ENCODE measurements at regions not wholly inside any gene's neighbourhood (a gene's known extent, or its start where the extent isn't known, plus 50 kb on each side); places are given as distances from the start of the nearest gene placed in this dataset.

DNA sequence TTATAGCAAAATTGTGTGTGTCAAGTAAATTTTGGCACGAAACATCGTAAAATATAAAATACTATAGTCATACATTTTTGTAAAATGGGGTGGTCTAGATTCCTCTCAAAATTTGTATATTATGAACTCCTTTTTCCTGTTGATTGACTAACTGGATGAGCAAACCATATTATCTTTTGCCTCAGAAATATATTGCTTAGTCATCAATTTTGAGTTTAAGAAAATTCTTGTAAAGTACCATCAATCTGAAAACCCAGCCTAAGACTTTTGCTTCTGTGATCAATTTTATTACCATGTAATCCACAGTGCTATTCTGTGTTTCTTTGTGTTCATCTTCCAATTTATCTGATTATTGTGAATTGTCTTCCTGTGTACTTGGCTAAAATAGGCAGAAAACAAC lies 98.0 kb upstream of the PCDH18 start (continued):
- TF ChIP-seq, protein P1, sequence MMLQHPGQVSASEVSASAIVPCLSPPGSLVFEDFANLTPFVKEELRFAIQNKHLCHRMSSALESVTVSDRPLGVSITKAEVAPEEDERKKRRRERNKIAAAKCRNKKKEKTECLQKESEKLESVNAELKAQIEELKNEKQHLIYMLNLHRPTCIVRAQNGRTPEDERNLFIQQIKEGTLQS (IDR thresholded peaks at IDR 0.05): no peak
- no peak for TF ChIP-seq YY1 (IDR thresholded peaks at IDR 0.05)
- TF ChIP-seq, protein P2, sequence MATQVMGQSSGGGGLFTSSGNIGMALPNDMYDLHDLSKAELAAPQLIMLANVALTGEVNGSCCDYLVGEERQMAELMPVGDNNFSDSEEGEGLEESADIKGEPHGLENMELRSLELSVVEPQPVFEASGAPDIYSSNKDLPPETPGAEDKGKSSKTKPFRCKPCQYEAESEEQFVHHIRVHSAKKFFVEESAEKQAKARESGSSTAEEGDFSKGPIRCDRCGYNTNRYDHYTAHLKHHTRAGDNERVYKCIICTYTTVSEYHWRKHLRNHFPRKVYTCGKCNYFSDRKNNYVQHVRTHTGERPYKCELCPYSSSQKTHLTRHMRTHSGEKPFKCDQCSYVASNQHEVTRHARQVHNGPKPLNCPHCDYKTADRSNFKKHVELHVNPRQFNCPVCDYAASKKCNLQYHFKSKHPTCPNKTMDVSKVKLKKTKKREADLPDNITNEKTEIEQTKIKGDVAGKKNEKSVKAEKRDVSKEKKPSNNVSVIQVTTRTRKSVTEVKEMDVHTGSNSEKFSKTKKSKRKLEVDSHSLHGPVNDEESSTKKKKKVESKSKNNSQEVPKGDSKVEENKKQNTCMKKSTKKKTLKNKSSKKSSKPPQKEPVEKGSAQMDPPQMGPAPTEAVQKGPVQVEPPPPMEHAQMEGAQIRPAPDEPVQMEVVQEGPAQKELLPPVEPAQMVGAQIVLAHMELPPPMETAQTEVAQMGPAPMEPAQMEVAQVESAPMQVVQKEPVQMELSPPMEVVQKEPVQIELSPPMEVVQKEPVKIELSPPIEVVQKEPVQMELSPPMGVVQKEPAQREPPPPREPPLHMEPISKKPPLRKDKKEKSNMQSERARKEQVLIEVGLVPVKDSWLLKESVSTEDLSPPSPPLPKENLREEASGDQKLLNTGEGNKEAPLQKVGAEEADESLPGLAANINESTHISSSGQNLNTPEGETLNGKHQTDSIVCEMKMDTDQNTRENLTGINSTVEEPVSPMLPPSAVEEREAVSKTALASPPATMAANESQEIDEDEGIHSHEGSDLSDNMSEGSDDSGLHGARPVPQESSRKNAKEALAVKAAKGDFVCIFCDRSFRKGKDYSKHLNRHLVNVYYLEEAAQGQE (IDR thresholded peaks at IDR 0.05): no peak
- TF ChIP-seq, protein P3, sequence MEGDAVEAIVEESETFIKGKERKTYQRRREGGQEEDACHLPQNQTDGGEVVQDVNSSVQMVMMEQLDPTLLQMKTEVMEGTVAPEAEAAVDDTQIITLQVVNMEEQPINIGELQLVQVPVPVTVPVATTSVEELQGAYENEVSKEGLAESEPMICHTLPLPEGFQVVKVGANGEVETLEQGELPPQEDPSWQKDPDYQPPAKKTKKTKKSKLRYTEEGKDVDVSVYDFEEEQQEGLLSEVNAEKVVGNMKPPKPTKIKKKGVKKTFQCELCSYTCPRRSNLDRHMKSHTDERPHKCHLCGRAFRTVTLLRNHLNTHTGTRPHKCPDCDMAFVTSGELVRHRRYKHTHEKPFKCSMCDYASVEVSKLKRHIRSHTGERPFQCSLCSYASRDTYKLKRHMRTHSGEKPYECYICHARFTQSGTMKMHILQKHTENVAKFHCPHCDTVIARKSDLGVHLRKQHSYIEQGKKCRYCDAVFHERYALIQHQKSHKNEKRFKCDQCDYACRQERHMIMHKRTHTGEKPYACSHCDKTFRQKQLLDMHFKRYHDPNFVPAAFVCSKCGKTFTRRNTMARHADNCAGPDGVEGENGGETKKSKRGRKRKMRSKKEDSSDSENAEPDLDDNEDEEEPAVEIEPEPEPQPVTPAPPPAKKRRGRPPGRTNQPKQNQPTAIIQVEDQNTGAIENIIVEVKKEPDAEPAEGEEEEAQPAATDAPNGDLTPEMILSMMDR (IDR thresholded peaks at IDR 0.05; ENCODE audit: low read depth, low read length, missing input control): no peak

DNA sequence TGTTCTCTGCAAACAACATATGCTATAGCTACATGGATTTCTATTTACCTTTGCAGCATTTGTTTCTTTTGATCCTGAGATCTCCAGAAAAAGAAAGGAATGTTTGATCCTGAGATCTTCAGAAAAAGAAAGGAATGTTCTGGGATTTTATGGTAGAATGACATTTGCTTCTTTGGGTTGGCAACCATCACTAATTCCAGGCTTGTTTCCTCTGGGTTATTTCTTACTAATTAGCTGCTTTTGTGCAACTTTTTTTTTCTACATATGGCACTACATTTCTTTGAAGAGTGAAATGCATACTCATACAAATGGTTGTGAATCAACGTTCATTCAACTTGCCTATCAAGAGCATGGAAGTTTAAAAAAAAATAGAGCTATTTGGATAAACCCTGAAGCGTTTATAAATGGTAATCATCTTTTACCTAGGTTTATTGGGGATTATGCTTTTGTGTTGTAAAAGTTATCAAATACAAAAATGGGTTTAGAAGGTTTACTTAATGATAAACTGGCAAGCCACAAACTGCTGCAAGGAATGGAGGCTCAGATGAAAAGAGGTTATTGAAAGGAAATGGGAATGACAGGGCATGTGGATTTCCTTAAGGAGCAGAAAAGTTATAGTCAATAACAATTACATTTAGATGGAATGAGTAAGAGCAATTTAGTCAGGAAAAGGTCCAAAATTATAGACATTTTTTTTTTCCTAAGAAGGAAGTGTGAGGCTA lies 95.6 kb upstream of the PCDH18 start:
- DNase-seq (ENCODE audit: low spot score): no peak
- no peaks in the 10 kb centered on the region for H3K36me3 ChIP-seq (ENCODE audit: control insufficient read depth in 4 of 4, insufficient read depth in 3 of 4, low read depth in 1 of 4, low read length in 3 of 4)
- H3K27me3 ChIP-seq (ENCODE audit: control insufficient read depth in 4 of 4, insufficient read depth in 4 of 4, low read length in 3 of 4): no peaks in the 10 kb centered on the region
- H3K27ac ChIP-seq (ENCODE audit: low read depth in 1 of 2, low read length in 2 of 2): no peak overlapping the region
- WGBS: 61% methylated on average over 2 of the region's 2 CpGs
- no peak overlapping the region for H3K9ac ChIP-seq (ENCODE audit: low read depth in 1 of 2, low read length in 2 of 2)
- no peak overlapping the region for H3K4me3 ChIP-seq (ENCODE audit: low read depth in 1 of 3, low read length in 3 of 3)
- no peaks in the 10 kb centered on the region for H3K4me1 ChIP-seq (ENCODE audit: control insufficient read depth in 4 of 4, insufficient read depth in 4 of 4, low read length in 3 of 4)
- H3K9me3 ChIP-seq (ENCODE audit: control insufficient read depth in 4 of 4, low read length in 3 of 4): peaks cover 0 to 1% (median 0%) of the 10 kb centered on the region in 4 donors
- no peak for TF ChIP-seq JUND (IDR thresholded peaks at IDR 0.05)
- no peak for TF ChIP-seq SP1 (IDR thresholded peaks at IDR 0.05)
- no peak for TF ChIP-seq RAD21 (IDR thresholded peaks at IDR 0.05)
- TF ChIP-seq, protein P3 (IDR thresholded peaks at IDR 0.05; ENCODE audit: low read depth, low read length, missing input control): no peak
- TF ChIP-seq FOXA1 (IDR thresholded peaks at IDR 0.05): no peak
- TF ChIP-seq, protein P1 (IDR thresholded peaks at IDR 0.05): no peak
- TF ChIP-seq HNF4G (IDR thresholded peaks at IDR 0.05): no peak
- TF ChIP-seq YY1 (IDR thresholded peaks at IDR 0.05): no peak
- TF ChIP-seq NR2F2 (IDR thresholded peaks at IDR 0.05): no peak
- no peak for TF ChIP-seq FOXA2 (IDR thresholded peaks at IDR 0.05)
- TF ChIP-seq, protein P4, sequence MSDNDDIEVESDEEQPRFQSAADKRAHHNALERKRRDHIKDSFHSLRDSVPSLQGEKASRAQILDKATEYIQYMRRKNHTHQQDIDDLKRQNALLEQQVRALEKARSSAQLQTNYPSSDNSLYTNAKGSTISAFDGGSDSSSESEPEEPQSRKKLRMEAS (IDR thresholded peaks at IDR 0.05): no peak
- TF ChIP-seq, protein P2 (IDR thresholded peaks at IDR 0.05): no peak
- TF ChIP-seq RXRA (IDR thresholded peaks at IDR 0.05): no peak
- TF ChIP-seq TAF1 (conservative IDR thresholded peaks at IDR 0.05): no peak
- no peak for TF ChIP-seq GABPA (IDR thresholded peaks at IDR 0.05 in 1 of 2, conservative IDR thresholded peaks at IDR 0.05 in 1 of 2)
- TF ChIP-seq EGR1 (IDR thresholded peaks at IDR 0.05; ENCODE audit: low read depth in 2 of 2): no peak
- TF ChIP-seq HNF4A (conservative IDR thresholded peaks at IDR 0.05): no peak

Measured in liver (tissue), 8 donors.